ENCODE measurements at regions not wholly inside any gene's neighbourhood (a gene's known extent, or its start where the extent isn't known, plus 50 kb on each side); places are given as distances from the start of the nearest gene placed in this dataset.
A peak's percentile ranks its signal among the peaks of the same experiment; 100 is the strongest.

DNA sequence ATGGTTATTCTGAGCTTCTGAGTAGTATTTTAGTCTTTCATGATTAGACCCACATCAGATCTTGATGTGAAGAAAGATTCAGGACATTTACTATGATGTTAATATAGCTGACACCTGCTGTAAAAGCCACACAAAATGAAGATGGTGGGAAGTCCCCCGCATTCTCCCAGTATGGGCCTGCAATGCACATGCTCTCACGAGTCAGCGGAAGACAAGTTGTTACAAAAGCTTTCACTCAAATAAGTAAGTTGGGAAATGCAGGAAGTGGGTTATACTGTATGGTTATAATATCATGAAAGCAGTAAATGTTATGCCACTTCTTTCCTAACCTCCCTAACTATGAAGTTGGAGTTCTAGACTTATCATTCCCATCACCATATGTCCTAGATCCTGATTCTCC is 171.9 kb downstream of the KLF5 start:
- no peaks in the 10 kb centered on the region for H3K36me3 ChIP-seq
- no peak for DNase-seq (ENCODE audit: extremely low spot score)
- H3K4me1 ChIP-seq: no peaks in the 10 kb centered on the region
- H3K4me3 ChIP-seq: no peak overlapping the region
- intact Hi-C loops (cut with DNase I): no loop called here
- no peaks in the 10 kb centered on the region for H3K27me3 ChIP-seq
- H3K9me3 ChIP-seq: no peaks in the 10 kb centered on the region
- no peak overlapping the region for H3K27ac ChIP-seq (replicated peaks in 1 of 4)
- WGBS: 76% methylated on average over 3 of the region's 3 CpGs
- TF ChIP-seq EP300 (IDR thresholded peaks at IDR 0.05) (no peak), POLR2A (IDR thresholded peaks at IDR 0.05; ENCODE audit: low read depth) (no peak), POLR2AphosphoS5 (IDR thresholded peaks at IDR 0.05) (no peak), CTCF (IDR thresholded peaks at IDR 0.05) (no peak)

GRCh38 chr13:73228546-73228945 is 169.7 kb downstream of the KLF5 start:
- Histone ChIP-seq H3K4me1 (no peaks in the 10 kb centered on the region), H3K36me3 (no peaks in the 10 kb centered on the region), H3K9me3 (no peaks in the 10 kb centered on the region), H3K4me3 (no peak overlapping the region), H3K27me3 (no peaks in the 10 kb centered on the region), H3K27ac (replicated peaks in 1 of 4) (no peak overlapping the region)
- no peak for DNase-seq (ENCODE audit: extremely low spot score)
- TF ChIP-seq POLR2AphosphoS5 (IDR thresholded peaks at IDR 0.05): no peak
- no peak for TF ChIP-seq POLR2A (IDR thresholded peaks at IDR 0.05; ENCODE audit: low read depth)
- peak in 1 of 3 experiments; percentile 10 for TF ChIP-seq CTCF (IDR thresholded peaks at IDR 0.05)
- TF ChIP-seq EP300 (IDR thresholded peaks at IDR 0.05): no peak
- intact Hi-C loops (cut with DNase I): no loop called here

- no peak for DNase-seq (ENCODE audit: extremely low spot score)
- Histone ChIP-seq H3K27me3 (no peaks in the 10 kb centered on the region), H3K4me1 (no peaks in the 10 kb centered on the region), H3K9me3 (no peaks in the 10 kb centered on the region), H3K27ac (replicated peaks in 1 of 4) (no peak overlapping the region), H3K36me3 (no peaks in the 10 kb centered on the region), H3K4me3 (no peak overlapping the region)
- WGBS: 100% methylated on average over 1 of the region's 1 CpG
- intact Hi-C loops (cut with DNase I): no loop called here
- TF ChIP-seq EP300 (IDR thresholded peaks at IDR 0.05) (no peak), CTCF (IDR thresholded peaks at IDR 0.05) (no peak), POLR2A (IDR thresholded peaks at IDR 0.05; ENCODE audit: low read depth) (no peak), POLR2AphosphoS5 (IDR thresholded peaks at IDR 0.05) (no peak)
Observed at GRCh38 chr13:73225990-73226389, 167.2 kb downstream of the KLF5 start.

DNA sequence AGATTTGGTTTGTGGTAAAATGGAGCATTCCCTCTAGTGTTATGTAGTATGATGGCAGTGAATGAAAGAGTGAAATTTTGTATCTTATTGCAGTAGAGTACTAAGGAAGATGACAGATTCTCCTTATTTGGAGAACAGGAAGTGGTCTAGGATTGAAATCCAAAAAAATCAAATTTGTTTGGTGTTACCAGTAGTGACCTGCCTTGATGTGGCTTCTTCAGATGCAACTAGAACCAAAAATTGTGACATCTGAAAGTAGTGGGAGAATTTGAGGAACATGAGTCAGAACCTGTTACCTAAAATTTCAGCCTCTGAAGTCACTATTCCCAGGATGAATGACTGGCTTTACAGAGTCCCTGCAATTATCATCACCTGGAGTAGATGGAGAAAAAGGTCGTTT is 165.9 kb downstream of the KLF5 start:
- H3K9me3 ChIP-seq: no peaks in the 10 kb centered on the region
- DNase-seq (ENCODE audit: extremely low spot score): no peak
- WGBS: 72% methylated on average over 1 of the region's 1 CpG
- H3K27me3 ChIP-seq: no peaks in the 10 kb centered on the region
- no peaks in the 10 kb centered on the region for H3K36me3 ChIP-seq
- no peak for TF ChIP-seq CTCF (IDR thresholded peaks at IDR 0.05)
- TF ChIP-seq POLR2AphosphoS5 (IDR thresholded peaks at IDR 0.05): no peak
- TF ChIP-seq EP300 (IDR thresholded peaks at IDR 0.05): no peak
- TF ChIP-seq POLR2A (IDR thresholded peaks at IDR 0.05; ENCODE audit: low read depth): no peak
- H3K4me3 ChIP-seq: no peak overlapping the region
- no peak overlapping the region for H3K27ac ChIP-seq (replicated peaks in 1 of 4)
- no peaks in the 10 kb centered on the region for H3K4me1 ChIP-seq
- intact Hi-C loops (cut with DNase I): no loop called here

- Histone ChIP-seq H3K4me1 (no peaks in the 10 kb centered on the region), H3K9me3 (no peaks in the 10 kb centered on the region), H3K36me3 (no peaks in the 10 kb centered on the region), H3K27ac (replicated peaks in 1 of 4) (no peak overlapping the region), H3K4me3 (no peak overlapping the region), H3K27me3 (no peaks in the 10 kb centered on the region)
- intact Hi-C loops (cut with DNase I): no loop called here
- TF ChIP-seq EP300 (IDR thresholded peaks at IDR 0.05) (no peak), POLR2AphosphoS5 (IDR thresholded peaks at IDR 0.05) (no peak), CTCF (IDR thresholded peaks at IDR 0.05) (no peak), POLR2A (IDR thresholded peaks at IDR 0.05; ENCODE audit: low read depth) (no peak)
- 74% methylated on average over 5 of the region's 5 CpGs for WGBS
- no peak for DNase-seq (ENCODE audit: extremely low spot score)
Observed at GRCh38 chr13:73223372-73223781, 164.6 kb downstream of the KLF5 start.

Data from esophagus muscularis mucosa (tissue), 4 donors.